WTC11 (cell line): ENCODE measurements at regions not wholly inside any gene's neighbourhood (a gene's known extent, or its start where the extent isn't known, plus 50 kb on each side); places are given as distances from the start of the nearest gene placed in this dataset.

Experiments
- AFF4 ChIP-seq: sonication (generic); formaldehyde crosslinking; IDR thresholded peaks from 2 replicates; pipeline ENCODE4 v1.8.1; 2023; ENCODE audit warnings: mild to moderate bottlenecking, missing genetic modification reagents, borderline replicate concordance
- CTCF ChIP-seq: fragments of 200-600 bp; IDR thresholded peaks from 2 replicates; pipeline ENCODE4 v1.8.0; 2022; ENCODE audit warnings: antibody characterized with exemption
- MAX ChIP-seq: sonication (generic); formaldehyde crosslinking; IDR thresholded peaks from 2 replicates; pipeline ENCODE4 v1.8.0; 2022; ENCODE audit warnings: mild to moderate bottlenecking, missing genetic modification reagents
- MYBL2 ChIP-seq: sonication (generic); formaldehyde crosslinking; IDR thresholded peaks from 2 replicates; pipeline ENCODE4 v1.8.1; 2023; ENCODE audit warnings: mild to moderate bottlenecking, moderate library complexity, missing genetic modification reagents
- NFYB ChIP-seq: sonication (generic); formaldehyde crosslinking; conservative IDR thresholded peaks from 2 replicates; pipeline ENCODE4 v1.8.0; 2022; ENCODE audit warnings: low read depth, missing genetic modification reagents
- STAT6 ChIP-seq: sonication (generic); formaldehyde crosslinking; conservative IDR thresholded peaks from 2 replicates; pipeline ENCODE4 v1.8.1; 2023; ENCODE audit warnings: mild to moderate bottlenecking, low read depth, missing genetic modification reagents, moderate library complexity
- ZBTB21 ChIP-seq: sonication (generic); formaldehyde crosslinking; IDR thresholded peaks from 2 replicates; pipeline ENCODE4 v1.8.1; 2023; ENCODE audit warnings: mild to moderate bottlenecking, missing genetic modification reagents, borderline replicate concordance
- ZNF232 ChIP-seq: sonication (generic); formaldehyde crosslinking; IDR thresholded peaks from 2 replicates; pipeline ENCODE4 v1.8.0; 2022; ENCODE audit warnings: mild to moderate bottlenecking, missing genetic modification reagents

- TF ChIP-seq CTCF (no peak), AFF4 (CRISPR knock-in tag) (no peak), MYBL2 (no peak), ZBTB21 (CRISPR knock-in tag) (no peak), MAX (no peak), NFYB (CRISPR knock-in tag) (no peak), ZNF232 (CRISPR knock-in tag) (no peak), STAT6 (CRISPR knock-in tag) (no peak)
Observed at GRCh38 chr2:200064879-200065278, 109.5 kb downstream of the MAIP1 start.
